ENCODE measurements at regions not wholly inside any gene's neighbourhood (a gene's known extent, or its start where the extent isn't known, plus 50 kb on each side); places are given as distances from the start of the nearest gene placed in this dataset.

GRCh38 chr2:34997779-34998178, 1357.8 kb upstream of the CRIM1 start (continued):
- TF ChIP-seq CTCF (IDR thresholded peaks at IDR 0.05; ENCODE audit: low read depth, low read length, missing input control): no peak
- TF ChIP-seq YY1 (IDR thresholded peaks at IDR 0.05): no peak
- TF ChIP-seq ATF3 (IDR thresholded peaks at IDR 0.05): no peak
- TF ChIP-seq JUND (IDR thresholded peaks at IDR 0.05): no peak
- TF ChIP-seq MAX (IDR thresholded peaks at IDR 0.05): no peak

- Histone ChIP-seq H3K4me1 (ENCODE audit: control insufficient read depth in 4 of 4, insufficient read depth in 4 of 4, low read length in 3 of 4) (no peaks in the 10 kb centered on the region), H3K4me3 (ENCODE audit: low read depth in 1 of 3, low read length in 3 of 3) (no peak overlapping the region), H3K9ac (ENCODE audit: low read depth in 1 of 2, low read length in 2 of 2) (no peak overlapping the region), H3K27ac (ENCODE audit: low read depth in 1 of 2, low read length in 2 of 2) (no peak overlapping the region), H3K36me3 (ENCODE audit: control insufficient read depth in 4 of 4, insufficient read depth in 3 of 4, low read depth in 1 of 4, low read length in 3 of 4) (no peaks in the 10 kb centered on the region), H3K9me3 (ENCODE audit: control insufficient read depth in 4 of 4, low read length in 3 of 4) (peaks cover 0 to 3% (median 0%) of the 10 kb centered on the region in 4 donors), H3K27me3 (ENCODE audit: control insufficient read depth in 4 of 4, insufficient read depth in 4 of 4, low read length in 3 of 4) (no peaks in the 10 kb centered on the region)
- DNase-seq (ENCODE audit: low spot score): no peak
- 32% methylated on average over 2 of the region's 2 CpGs for WGBS
- TF ChIP-seq HNF4G (IDR thresholded peaks at IDR 0.05) (no peak), FOXA1 (IDR thresholded peaks at IDR 0.05) (no peak), NR2F2 (IDR thresholded peaks at IDR 0.05) (no peak), YY1 (IDR thresholded peaks at IDR 0.05) (no peak), EGR1 (IDR thresholded peaks at IDR 0.05; ENCODE audit: low read depth in 2 of 2) (no peak), SP1 (IDR thresholded peaks at IDR 0.05) (no peak), RXRA (IDR thresholded peaks at IDR 0.05) (no peak), TAF1 (conservative IDR thresholded peaks at IDR 0.05) (no peak), ZBTB33 (IDR thresholded peaks at IDR 0.05) (no peak), RAD21 (IDR thresholded peaks at IDR 0.05) (no peak), JUND (IDR thresholded peaks at IDR 0.05) (no peak), ATF3 (IDR thresholded peaks at IDR 0.05) (no peak), REST (IDR thresholded peaks at IDR 0.05) (no peak), CTCF (IDR thresholded peaks at IDR 0.05; ENCODE audit: low read depth, low read length, missing input control) (no peak), GABPA (IDR thresholded peaks at IDR 0.05 in 1 of 2, conservative IDR thresholded peaks at IDR 0.05 in 1 of 2) (no peak), HNF4A (conservative IDR thresholded peaks at IDR 0.05) (no peak), MAX (IDR thresholded peaks at IDR 0.05) (no peak), FOXA2 (IDR thresholded peaks at IDR 0.05) (no peak)
These were observed 1360.4 kb upstream of the CRIM1 start for GRCh38 chr2:34995196-34995595.
